Hepatic stellate cell (primary cell): ENCODE measurements at regions not wholly inside any gene's neighbourhood (a gene's known extent, or its start where the extent isn't known, plus 50 kb on each side); places are given as distances from the start of the nearest gene placed in this dataset.
"Not testable (repeated sequence)": the region's sequence is repeated elsewhere in the genome, so short reads cannot be mapped to it uniquely, and the experiment has no call there.

Experiments
- DNase-seq: peaks from one replicate; pipeline ENCODE4 v3.0.0; 2011; ENCODE audit warnings: low spot score

GRCh38 chr2:132272713-132273112 is 111.0 kb upstream of the ANKRD30BL start:
- no peak for DNase-seq

- not testable (repeated sequence) for DNase-seq
Measured at GRCh38 chr2:132273585-132273984, 111.8 kb upstream of the ANKRD30BL start.

GRCh38 chr2:132274000-132274399 is 112.2 kb upstream of the ANKRD30BL start:
- no peak for DNase-seq

GRCh38 chr2:132275396-132275795 is 113.6 kb upstream of the ANKRD30BL start:
- DNase-seq, result no peak

- DNase-seq, result no peak
Measured at GRCh38 chr2:132276571-132276981, 114.8 kb upstream of the ANKRD30BL start.

GRCh38 chr2:132278267-132278666 is 116.5 kb upstream of the ANKRD30BL start:
- no peak for DNase-seq

- no peak for DNase-seq
Measured at GRCh38 chr2:132279344-132279743, 117.6 kb upstream of the ANKRD30BL start.

- DNase-seq, result no peak
Measured at GRCh38 chr2:132279930-132280615, 118.3 kb upstream of the ANKRD30BL start.

GRCh38 chr2:132280912-132281311 is 119.2 kb upstream of the ANKRD30BL start:
- DNase-seq, result no peak

GRCh38 chr2:132282104-132282503 is 120.4 kb upstream of the ANKRD30BL start:
- not testable (repeated sequence) for DNase-seq

- no peak for DNase-seq
Measured at GRCh38 chr2:132282911-132283310, 121.2 kb upstream of the ANKRD30BL start.

- DNase-seq, result not testable (repeated sequence)
Measured at GRCh38 chr2:132286289-132286911, 124.6 kb upstream of the ANKRD30BL start.

GRCh38 chr2:132287910-132288309 is 126.2 kb upstream of the ANKRD30BL start:
- DNase-seq, result not testable (repeated sequence)

- not testable (repeated sequence) for DNase-seq
Measured at GRCh38 chr2:132289138-132289537, 127.4 kb upstream of the ANKRD30BL start.

- DNase-seq, result not testable (repeated sequence)
Measured at GRCh38 chr2:132289812-132290211, 126.8 kb upstream of the GPR39 start.

GRCh38 chr2:132300592-132301378 is 115.8 kb upstream of the GPR39 start:
- not testable (repeated sequence) for DNase-seq

GRCh38 chr2:132304661-132305380 is 111.8 kb upstream of the GPR39 start:
- DNase-seq, result not testable (repeated sequence)

- DNase-seq, result not testable (repeated sequence)
Measured at GRCh38 chr2:132307613-132308198, 108.9 kb upstream of the GPR39 start.

GRCh38 chr2:132309203-132309602 is 107.4 kb upstream of the GPR39 start:
- not testable (repeated sequence) for DNase-seq

GRCh38 chr2:132315546-132315945 is 101.1 kb upstream of the GPR39 start:
- not testable (repeated sequence) for DNase-seq

- not testable (repeated sequence) for DNase-seq
Measured at GRCh38 chr2:132317026-132317680, 99.5 kb upstream of the GPR39 start.
